SK-N-SH (cell line): ENCODE measurements at regions not wholly inside any gene's neighbourhood (a gene's known extent, or its start where the extent isn't known, plus 50 kb on each side); places are given as distances from the start of the nearest gene placed in this dataset.

Experiments used
- CTCF ChIA-PET: fragments of 300-600, 350-600 bp; formaldehyde crosslinking; extraction: SDS; loops from one replicate; lab custom pipeline; 2021; lab: Yijun Ruan, JAX
- POLR2A ChIA-PET: fragments of 350-600 bp; sonication (Branson Sonifier 250); formaldehyde crosslinking; extraction: SDS; loops from one replicate; lab custom pipeline; 2020; ENCODE audit warnings: antibody characterized with exemption, inconsistent platforms; lab: Yijun Ruan, JAX
- DNase-seq: peaks from one replicate; pipeline ENCODE4 v3.0.0; 2012
- H2AFZ ChIP-seq: fragments of 200-600 bp; sonication (generic); 2 replicates; pipeline ENCODE4 v1.8.1; 2016; ENCODE audit warnings: antibody characterized with exemption, mild to moderate bottlenecking, low read depth
- H3F3A ChIP-seq: fragments of 200-600 bp; sonication (generic); replicated peaks from 2 replicates; pipeline ENCODE3; 2016; ENCODE audit warnings: antibody characterized with exemption, mild to moderate bottlenecking; ENCODE audit not compliant: insufficient read depth
- H3K27ac ChIP-seq, 2 experiments: fragments of 200-500 bp in 1 of 2; fragments of 200-600 bp in 1 of 2; sonication (Bioruptor generic) in 1 of 2; sonication (generic), shearing (Covaris generic) in 1 of 2; 2 replicates each; pipeline versions ENCODE4 v1.5.1 to v1.6.1; 2014 to 2016; ENCODE audit warnings: low read depth in 2 of 2, inconsistent platforms in 1 of 2, low read length in 1 of 2, mild to moderate bottlenecking in 1 of 2, mixed read lengths in 1 of 2
- H3K27me3 ChIP-seq: fragments of 200-600 bp; sonication (generic), shearing (Covaris generic); 2 replicates; pipeline ENCODE4 v1.6.1; 2016; ENCODE audit warnings: mixed run types; ENCODE audit not compliant: insufficient read depth
- H3K36me3 ChIP-seq, 2 experiments: fragments of 200-500 bp in 1 of 2; fragments of 200-600 bp in 1 of 2; sonication (Bioruptor generic) in 1 of 2; sonication (generic) in 1 of 2; replicated peaks in 1 of 2; 2 replicates each; pipeline versions ENCODE3 to v1.5.1; 2014 to 2016; ENCODE audit warnings: low read length in 1 of 2, mild to moderate bottlenecking in 1 of 2; ENCODE audit not compliant: insufficient read depth in 2 of 2, control insufficient read depth in 1 of 2
- H3K4me1 ChIP-seq, 2 experiments: fragments of 200-500 bp in 1 of 2; fragments of 200-600 bp in 1 of 2; sonication (Bioruptor generic) in 1 of 2; sonication (generic), shearing (Covaris generic) in 1 of 2; 2 replicates each; pipeline versions ENCODE4 v1.5.1 to v1.6.1; 2014 to 2016; ENCODE audit warnings: low read depth in 1 of 2, low read length in 1 of 2, mixed run types in 1 of 2; ENCODE audit not compliant: insufficient read depth in 2 of 2, control insufficient read depth in 1 of 2
- H3K4me2 ChIP-seq: fragments of 200-600 bp; sonication (generic), shearing (Covaris generic); 2 replicates; pipeline ENCODE4 v1.6.1; 2017; ENCODE audit warnings: mixed run types
- H3K4me3 ChIP-seq, 2 experiments: fragments of 200-500 bp in 1 of 2; fragments of 200-600 bp in 1 of 2; sonication (Bioruptor generic) in 1 of 2; sonication (generic), shearing (Covaris generic) in 1 of 2; 2 replicates each; pipeline versions ENCODE4 v1.5.1 to v1.8.1; 2014 to 2016; ENCODE audit warnings: low read depth in 2 of 2, inconsistent platforms in 1 of 2, low read length in 1 of 2, mild to moderate bottlenecking in 1 of 2, mixed read lengths in 1 of 2, moderate library complexity in 1 of 2
- H3K79me2 ChIP-seq: fragments of 200-600 bp; sonication (generic); 2 replicates; pipeline ENCODE4 v1.8.1; 2017; ENCODE audit warnings: mild to moderate bottlenecking; ENCODE audit not compliant: insufficient read depth
- H3K9ac ChIP-seq: fragments of 200-600 bp; sonication (generic); 2 replicates; pipeline ENCODE4 v1.6.1; 2017; ENCODE audit warnings: mixed run types
- H3K9me2 ChIP-seq: fragments of 200-600 bp; sonication (generic); 2 replicates; pipeline ENCODE4 v1.6.1; 2017; ENCODE audit warnings: mixed run types
- H3K9me3 ChIP-seq: fragments of 200-600 bp; sonication (generic); 2 replicates; pipeline ENCODE4 v1.6.1; 2017; ENCODE audit warnings: mixed run types, mild to moderate bottlenecking, moderate library complexity
- H4K20me1 ChIP-seq: fragments of 200-600 bp; sonication (generic); 2 replicates; pipeline ENCODE4 v1.6.1; 2017; ENCODE audit warnings: mild to moderate bottlenecking, mixed run types; ENCODE audit not compliant: insufficient read depth
- CHD2 ChIP-seq: fragments of 150-350 bp; IDR thresholded peaks from 2 replicates; pipeline ENCODE4 v1.6.1; 2018; ENCODE audit warnings: low read length; ENCODE audit not compliant: partially characterized antibody
- CTCF ChIP-seq: fragments of 200-600 bp; sonication (generic); IDR thresholded peaks from 2 replicates; pipeline ENCODE4 v1.6.1; 2017; ENCODE audit warnings: antibody characterized with exemption, mild to moderate bottlenecking, moderate library complexity
- FOSL2 ChIP-seq: IDR thresholded peaks from 2 replicates; pipeline ENCODE4 v1.4.0; 2012; ENCODE audit warnings: low read depth, mild to moderate bottlenecking, moderate library complexity, borderline replicate concordance
- JUND ChIP-seq: IDR thresholded peaks from 2 replicates; pipeline ENCODE4 v1.4.0; 2012
- MAX ChIP-seq: IDR thresholded peaks from 2 replicates; pipeline ENCODE4 v1.4.0; 2012; ENCODE audit warnings: low read depth
- MEF2A ChIP-seq: IDR thresholded peaks from 2 replicates; pipeline ENCODE4 v1.4.0; 2012; ENCODE audit warnings: low read depth, borderline replicate concordance
- MXI1 ChIP-seq: IDR thresholded peaks from 2 replicates; pipeline ENCODE4 v1.6.1; 2012; ENCODE audit warnings: mild to moderate bottlenecking, low read depth, low read length, improper control_type of control experiment
- NFIC ChIP-seq: IDR thresholded peaks from 2 replicates; pipeline ENCODE4 v1.4.0; 2012; ENCODE audit warnings: borderline replicate concordance
- NRF1 ChIP-seq: IDR thresholded peaks from 2 replicates; pipeline ENCODE4 v1.6.1; 2012; ENCODE audit warnings: low read depth, mild to moderate bottlenecking, low read length
- POLR2AphosphoS5 ChIP-seq: IDR thresholded peaks from 2 replicates; pipeline ENCODE4 v1.6.1; 2012; ENCODE audit warnings: low read depth, low read length
- RCOR1 ChIP-seq: fragments of 150-350 bp; IDR thresholded peaks from 2 replicates; pipeline ENCODE4 v1.6.1; 2017; ENCODE audit warnings: antibody characterized with exemption, low read length
- RFX5 ChIP-seq: IDR thresholded peaks from 2 replicates; pipeline ENCODE4 v1.6.1; 2012; ENCODE audit warnings: mild to moderate bottlenecking, improper control_type of control experiment, low read length
- SIN3A ChIP-seq: IDR thresholded peaks from 2 replicates; pipeline ENCODE4 v1.6.1; 2012; ENCODE audit warnings: low read depth, mild to moderate bottlenecking, low read length, moderate library complexity, borderline replicate concordance
- SMC3 ChIP-seq: IDR thresholded peaks from 2 replicates; pipeline ENCODE4 v1.6.1; 2012; ENCODE audit warnings: low read depth, low read length, improper control_type of control experiment
- TCF12 ChIP-seq: IDR thresholded peaks from 2 replicates; pipeline ENCODE4 v1.4.0; 2012
- TEAD4 ChIP-seq: IDR thresholded peaks from 2 replicates; pipeline ENCODE4 v1.4.0; 2012; ENCODE audit warnings: mild to moderate bottlenecking, borderline replicate concordance; ENCODE audit not compliant: insufficient read depth
- USF1 ChIP-seq: IDR thresholded peaks from 2 replicates; pipeline ENCODE4 v1.4.0; 2012; ENCODE audit warnings: low read depth, borderline replicate concordance
- ZBTB33 ChIP-seq: IDR thresholded peaks from 2 replicates; pipeline ENCODE4 v1.4.0; 2012; ENCODE audit warnings: low read depth, borderline replicate concordance
- TF ChIP-seq, protein P1 (sequence below): fragments of 150-350 bp; IDR thresholded peaks from 2 replicates; pipeline ENCODE4 v1.6.1; 2016; ENCODE audit warnings: mild to moderate bottlenecking, low read depth, low read length
- TF ChIP-seq, protein P2 (sequence below): IDR thresholded peaks from 2 replicates; pipeline ENCODE4; 2012

- Histone ChIP-seq H3K4me2 (no peak overlapping the region), H3K4me1 (no peaks in the 10 kb centered on the region), H3K4me3 (no peak overlapping the region), H3K27ac (no peak overlapping the region), H4K20me1 (no peaks in the 10 kb centered on the region)
- POLR2A ChIA-PET = no interaction called here
- CTCF ChIA-PET = interaction anchor here (1.2 kb wide), 1 partner anchor 10 kb away, joined by 6 read pairs; no protein-coding TSS in a partner anchor
- DNase-seq = no peak
- TF ChIP-seq USF1 (no peak), TEAD4 (no peak), SIN3A (no peak), CTCF (no peak), SMC3 (no peak), TCF12 (no peak), FOSL2 (no peak), ZBTB33 (no peak), POLR2AphosphoS5 (no peak)
- TF ChIP-seq, protein P1, sequence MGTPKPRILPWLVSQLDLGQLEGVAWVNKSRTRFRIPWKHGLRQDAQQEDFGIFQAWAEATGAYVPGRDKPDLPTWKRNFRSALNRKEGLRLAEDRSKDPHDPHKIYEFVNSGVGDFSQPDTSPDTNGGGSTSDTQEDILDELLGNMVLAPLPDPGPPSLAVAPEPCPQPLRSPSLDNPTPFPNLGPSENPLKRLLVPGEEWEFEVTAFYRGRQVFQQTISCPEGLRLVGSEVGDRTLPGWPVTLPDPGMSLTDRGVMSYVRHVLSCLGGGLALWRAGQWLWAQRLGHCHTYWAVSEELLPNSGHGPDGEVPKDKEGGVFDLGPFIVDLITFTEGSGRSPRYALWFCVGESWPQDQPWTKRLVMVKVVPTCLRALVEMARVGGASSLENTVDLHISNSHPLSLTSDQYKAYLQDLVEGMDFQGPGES = no peak
- TF ChIP-seq, all 33 proteins: peak for 0
- Histone ChIP-seq H3K9ac (no peak overlapping the region), H3K36me3 (no peaks in the 10 kb centered on the region), H3K9me3 (no peaks in the 10 kb centered on the region), H3K27me3 (no peaks in the 10 kb centered on the region), H2AFZ (no peak overlapping the region), H3K9me2 (no peaks in the 10 kb centered on the region), H3F3A (no peaks in the 10 kb centered on the region), H3K79me2 (no peaks in the 10 kb centered on the region)
Measured at GRCh38 chr21:17396948-17397347, 115.9 kb upstream of the CXADR start.

GRCh38 chr21:17397703-17398102, 115.1 kb upstream of the CXADR start:
- H3K79me2 ChIP-seq = no peaks in the 10 kb centered on the region
- H3F3A ChIP-seq = no peaks in the 10 kb centered on the region
- H3K4me2 ChIP-seq = no peak overlapping the region
- no peaks in the 10 kb centered on the region for H3K27me3 ChIP-seq
- no peak overlapping the region for H3K9ac ChIP-seq
- no peaks in the 10 kb centered on the region for H3K9me3 ChIP-seq
- no peaks in the 10 kb centered on the region for H3K9me2 ChIP-seq
- no peaks in the 10 kb centered on the region for H3K4me1 ChIP-seq
- no peak overlapping the region for H3K27ac ChIP-seq
- ChIA-PET CTCF (interaction anchor here (0.8 to 1.3 kb wide), 2 partner anchors 11 to 115 kb away, joined by 4 to 5 read pairs; partner anchors contain the start of gene CXADR), POLR2A (no interaction called here)
- no peaks in the 10 kb centered on the region for H3K36me3 ChIP-seq
- no peaks in the 10 kb centered on the region for H4K20me1 ChIP-seq
- H2AFZ ChIP-seq = no peak overlapping the region
- H3K4me3 ChIP-seq = no peak overlapping the region
- no peak for DNase-seq
- TF ChIP-seq NRF1 (no peak), RCOR1 (no peak), USF1 (no peak), MEF2A (no peak), JUND (no peak), RFX5 (no peak), CHD2 (no peak), TCF12 (no peak), NFIC (no peak), MAX (no peak), FOSL2 (no peak), MXI1 (no peak)
- TF ChIP-seq, protein P2, sequence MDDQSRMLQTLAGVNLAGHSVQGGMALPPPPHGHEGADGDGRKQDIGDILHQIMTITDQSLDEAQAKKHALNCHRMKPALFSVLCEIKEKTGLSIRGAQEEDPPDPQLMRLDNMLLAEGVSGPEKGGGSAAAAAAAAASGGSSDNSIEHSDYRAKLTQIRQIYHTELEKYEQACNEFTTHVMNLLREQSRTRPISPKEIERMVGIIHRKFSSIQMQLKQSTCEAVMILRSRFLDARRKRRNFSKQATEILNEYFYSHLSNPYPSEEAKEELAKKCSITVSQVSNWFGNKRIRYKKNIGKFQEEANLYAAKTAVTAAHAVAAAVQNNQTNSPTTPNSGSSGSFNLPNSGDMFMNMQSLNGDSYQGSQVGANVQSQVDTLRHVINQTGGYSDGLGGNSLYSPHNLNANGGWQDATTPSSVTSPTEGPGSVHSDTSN = no peak
- TF ChIP-seq, protein P1 = no peak
